K562 (cell line): ENCODE measurements at regions not wholly inside any gene's neighbourhood (a gene's known extent, or its start where the extent isn't known, plus 50 kb on each side); places are given as distances from the start of the nearest gene placed in this dataset.

Experiments used
- ATAC-seq: fragments of 200-7000 bp; cut with Tn5 transposase; 3 replicates; pipeline ENCODE4 v1.9.1; 2020; ENCODE audit warnings: moderate library complexity
- BruUV-seq: library from RNA; stranded (reverse); fragments of 400-500 nt; replicated peaks from 2 replicates; lab custom pipeline; 2021; lab: Mats Ljungman, UMichigan
- CTCF ChIA-PET: fragments of 300-600 bp; formaldehyde crosslinking; extraction: SDS; loops from one replicate; lab custom pipeline; 2021; ENCODE audit warnings: low intra/inter-chr PET ratio; lab: Yijun Ruan, JAX
- POLR2A ChIA-PET: fragments of 300-600, 350-650 bp; sonication (Branson Sonifier 250); formaldehyde crosslinking; extraction: SDS; loops from one replicate; lab custom pipeline; 2021; ENCODE audit warnings: antibody characterized with exemption, inconsistent platforms; lab: Yijun Ruan, JAX
- DNase-seq, 4 experiments: peaks; one replicate each; pipeline versions ENCODE4 v3.0.0 to v3.0.0-alpha.2; 2011 to 2018; ENCODE audit warnings: low spot score in 3 of 4, mixed read lengths in 3 of 4; ENCODE audit errors: extremely low read depth in 1 of 4
- FAIRE-seq: peaks from 2 replicates; lab custom pipeline; 2011; peaks lifted over from hg19 to GRCh38; lab: Jason Lieb, UNC
- H2AFZ ChIP-seq: 2 replicates; pipeline ENCODE4 v1.6.0; 2011; ENCODE audit warnings: low read depth, low read length, control low read depth, inconsistent platforms
- H3K27ac ChIP-seq: fragments of 200-600 bp; 3 replicates; pipeline ENCODE4 v1.8.0; 2011; ENCODE audit warnings: low read depth, mild to moderate bottlenecking, control low read depth, inconsistent platforms, low read length, moderate library complexity, mixed read lengths; ENCODE audit errors: extremely low read depth
- H3K27me3 ChIP-seq, 2 experiments: fragments of 300-600 bp in 1 of 2; 2 replicates in 1 of 2; 3 replicates in 1 of 2; pipeline versions ENCODE4 v1.6.0 to v1.8.0; 2011; ENCODE audit warnings: inconsistent platforms in 2 of 2, low read length in 2 of 2, mild to moderate bottlenecking in 1 of 2, mixed read lengths in 1 of 2, moderate library complexity in 1 of 2; ENCODE audit not compliant: control insufficient read depth in 2 of 2, insufficient read depth in 2 of 2
- H3K36me3 ChIP-seq: fragments of 300-600 bp; 3 replicates; pipeline ENCODE4 v1.8.0; 2011; ENCODE audit warnings: mild to moderate bottlenecking, low read length, inconsistent platforms; ENCODE audit not compliant: control insufficient read depth, insufficient read depth
- H3K4me1 ChIP-seq, 2 experiments: fragments of 200-600 bp in 1 of 2; replicated peaks in 1 of 2; 2 replicates in 1 of 2; 3 replicates in 1 of 2; pipeline versions ENCODE4 v1.5.1 to v1.8.0; 2011; ENCODE audit warnings: inconsistent platforms in 2 of 2, low read length in 2 of 2, mild to moderate bottlenecking in 1 of 2, mixed read lengths in 1 of 2, moderate library complexity in 1 of 2; ENCODE audit not compliant: control insufficient read depth in 2 of 2, insufficient read depth in 2 of 2
- H3K4me2 ChIP-seq: 2 replicates; pipeline ENCODE4 v1.6.1; 2011; ENCODE audit warnings: low read length, control low read depth, inconsistent platforms, mixed read lengths; ENCODE audit not compliant: insufficient read depth
- H3K4me3 ChIP-seq: fragments of 200-600 bp; sonication (generic), shearing (Covaris generic); 2 replicates; pipeline ENCODE4 v1.5.1; 2016; ENCODE audit warnings: control low read depth, inconsistent platforms
- H3K79me2 ChIP-seq: fragments of 200-600 bp; 3 replicates; pipeline ENCODE4 v1.8.0; 2011; ENCODE audit warnings: low read length, inconsistent platforms; ENCODE audit not compliant: control insufficient read depth, insufficient read depth
- H3K9ac ChIP-seq, 2 experiments: 2 replicates each; pipeline versions ENCODE4 v1.6.0 to v1.6.1; 2011; ENCODE audit warnings: low read depth in 2 of 2, low read length in 2 of 2, control low read depth in 1 of 2, inconsistent platforms in 1 of 2, mild to moderate bottlenecking in 1 of 2, mixed read lengths in 1 of 2; ENCODE audit not compliant: insufficient read depth in 1 of 2
- H3K9me1 ChIP-seq: one replicate; pipeline ENCODE4 v1.6.0; 2011; ENCODE audit warnings: inconsistent platforms, mild to moderate bottlenecking, low read length, moderate library complexity; ENCODE audit not compliant: control insufficient read depth, insufficient read depth
- H3K9me3 ChIP-seq: replicated peaks from 2 replicates; pipeline ENCODE4 v1.5.1; 2011; ENCODE audit warnings: low read depth, low read length, inconsistent platforms; ENCODE audit not compliant: control insufficient read depth, insufficient read depth
- H4K20me1 ChIP-seq: replicated peaks from 2 replicates; pipeline ENCODE4 v1.6.1; 2011; ENCODE audit warnings: low read length, inconsistent platforms, mixed read lengths; ENCODE audit not compliant: control insufficient read depth, insufficient read depth
- CTBP1 ChIP-seq: fragments of 450-650 bp; IDR thresholded peaks from 2 replicates; pipeline ENCODE4 v1.6.1; 2016; ENCODE audit warnings: borderline replicate concordance
- GABPA ChIP-seq: fragments of 200-800 bp; sonication (Bioruptor generic); conservative IDR thresholded peaks from 2 replicates; pipeline ENCODE4 v1.6.1; 2016; ENCODE audit warnings: low read depth, missing genetic modification characterization, missing compliant biosample characterization
- HIVEP1 ChIP-seq: fragments of 250-450 bp; sonication (Bioruptor Pico); IDR thresholded peaks from 2 replicates; pipeline ENCODE4 v1.4.0; 2020; ENCODE audit warnings: mild to moderate bottlenecking
- NFE2 ChIP-seq: IDR thresholded peaks from 2 replicates; pipeline ENCODE4 v1.6.1; 2014; ENCODE audit warnings: antibody characterized with exemption, low read depth
- NONO ChIP-seq, 2 experiments: fragments of 200-400 bp in 1 of 2; fragments of 450-650 bp in 1 of 2; formaldehyde crosslinking in 1 of 2; IDR thresholded peaks; 2 replicates each; pipeline ENCODE4 v1.6.1; 2017; ENCODE audit warnings: low read depth in 2 of 2, mild to moderate bottlenecking in 2 of 2, moderate library complexity in 2 of 2, low read length in 1 of 2
- NR2C2 ChIP-seq, 2 experiments: fragments of 200-800 bp in 1 of 2; sonication (Bioruptor generic) in 1 of 2; sonication (generic) in 1 of 2; formaldehyde crosslinking in 1 of 2; IDR thresholded peaks; 2 replicates each; pipeline versions ENCODE4 v1.6.1 to v1.8.0; 2016 to 2022; ENCODE audit warnings: mild to moderate bottlenecking in 1 of 2, missing compliant biosample characterization in 1 of 2, missing genetic modification characterization in 1 of 2, missing genetic modification reagents in 1 of 2
- SETDB1 ChIP-seq: IDR thresholded peaks from one replicate; pipeline ENCODE4 v1.6.1; 2012; ENCODE audit warnings: low read length, control low read depth, inconsistent platforms
- TCF7 ChIP-seq: sonication (generic); IDR thresholded peaks from 2 replicates; pipeline ENCODE4 v1.6.1; 2016; ENCODE audit warnings: antibody characterized with exemption, borderline replicate concordance
- ZNF316 ChIP-seq: fragments of 450-650 bp; IDR thresholded peaks from 2 replicates; pipeline ENCODE4 v1.6.1; 2016
- WGBS: fragments of 100-300 bp; shearing (Covaris generic); methylation state at CpG from one replicate; pipeline ENCODE4 v1.1.6; 2016; ENCODE audit warnings: low coverage, mixed read lengths; ENCODE audit not compliant: insufficient coverage; ENCODE audit errors: missing lambda C conversion rate; 5-methylcytosine and 5-hydroxymethylcytosine counted together
- in situ Hi-C: fragments of 300-500 bp; cut with MboI; formaldehyde crosslinking; loops from 4 replicates; pipeline ENCODE4 v1.15.0; 2018; ENCODE audit warnings: inconsistent platforms, mixed read lengths
- intact Hi-C: fragments of 100-400 bp; cut with micrococcal nuclease; formaldehyde crosslinking; loops from 2 replicates; pipeline ENCODE4 v1.14.2; 2022
- TF ChIP-seq, protein P1 (sequence below): fragments of 450-650 bp; formaldehyde crosslinking; IDR thresholded peaks from 2 replicates; pipeline ENCODE4 v1.4.0; 2020; ENCODE audit warnings: mild to moderate bottlenecking, mixed read lengths
- TF ChIP-seq, protein P2 (sequence below): fragments of 250-450 bp; sonication (Bioruptor Pico); IDR thresholded peaks from 2 replicates; pipeline ENCODE4 v1.4.0; 2020; ENCODE audit warnings: borderline replicate concordance
- TF ChIP-seq, protein P3 (sequence below): sonication (generic); formaldehyde crosslinking; IDR thresholded peaks from 2 replicates; pipeline ENCODE4 v1.8.0; 2022; ENCODE audit warnings: missing genetic modification reagents, mild to moderate bottlenecking, moderate library complexity, borderline replicate concordance

DNA sequence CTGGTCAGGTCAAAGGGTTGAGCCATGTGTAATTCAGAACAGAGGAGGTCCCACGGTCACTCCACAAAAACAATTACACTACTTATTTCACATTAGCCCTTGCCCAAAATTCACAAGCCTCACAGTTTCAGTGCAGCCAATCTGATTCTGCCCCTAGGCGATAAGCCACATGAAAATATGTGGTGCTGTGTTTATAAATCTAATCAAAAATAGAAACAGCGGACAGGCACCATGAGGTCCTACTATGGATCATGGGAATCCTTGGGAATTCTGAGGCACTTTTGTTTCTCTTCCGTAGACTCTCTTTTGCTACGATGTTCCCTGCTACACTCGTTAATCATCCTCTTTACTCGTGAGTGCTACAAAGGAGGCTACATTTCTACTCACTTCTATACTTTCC lies 476.1 kb downstream of the TFAP2A start:
- ChIA-PET POLR2A (no interaction called here), CTCF (no interaction called here)
- FAIRE-seq (no peak), ATAC-seq (no peak), DNase-seq (no peak)
- intact Hi-C loops (no loop called here), in situ Hi-C loops (no loop called here)
- no peaks in the 10 kb centered on the region for H3K4me1 ChIP-seq
- H3K4me3 ChIP-seq, result no peak overlapping the region
- H3K9me3 ChIP-seq, result no peaks in the 10 kb centered on the region
- no peak overlapping the region for H3K9ac ChIP-seq
- H3K4me2 ChIP-seq, result no peak overlapping the region
- TF ChIP-seq SETDB1 (no peak), TCF7 (no peak), CTBP1 (no peak), NONO (IDR thresholded peaks at IDR 0.05; ENCODE audit: low read depth in 2 of 2, low read length in 1 of 2) (no peak), NR2C2 (CRISPR knock-in tag; IDR thresholded peaks at IDR 0.05) (no peak), NR2C2 (tag; IDR thresholded peaks at IDR 0.05) (no peak), HIVEP1 (no peak), GABPA (tag) (no peak), ZNF316 (no peak), NFE2 (no peak)
- TF ChIP-seq, protein P1, sequence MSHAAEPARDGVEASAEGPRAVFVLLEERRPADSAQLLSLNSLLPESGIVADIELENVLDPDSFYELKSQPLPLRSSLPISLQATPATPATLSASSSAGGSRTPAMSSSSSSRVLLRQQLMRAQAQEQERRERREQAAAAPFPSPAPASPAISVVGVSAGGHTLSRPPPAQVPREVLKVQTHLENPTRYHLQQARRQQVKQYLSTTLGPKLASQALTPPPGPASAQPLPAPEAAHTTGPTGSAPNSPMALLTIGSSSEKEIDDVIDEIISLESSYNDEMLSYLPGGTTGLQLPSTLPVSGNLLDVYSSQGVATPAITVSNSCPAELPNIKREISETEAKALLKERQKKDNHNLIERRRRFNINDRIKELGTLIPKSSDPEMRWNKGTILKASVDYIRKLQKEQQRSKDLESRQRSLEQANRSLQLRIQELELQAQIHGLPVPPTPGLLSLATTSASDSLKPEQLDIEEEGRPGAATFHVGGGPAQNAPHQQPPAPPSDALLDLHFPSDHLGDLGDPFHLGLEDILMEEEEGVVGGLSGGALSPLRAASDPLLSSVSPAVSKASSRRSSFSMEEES (CRISPR knock-in tag), result no peak
- TF ChIP-seq, protein P2, sequence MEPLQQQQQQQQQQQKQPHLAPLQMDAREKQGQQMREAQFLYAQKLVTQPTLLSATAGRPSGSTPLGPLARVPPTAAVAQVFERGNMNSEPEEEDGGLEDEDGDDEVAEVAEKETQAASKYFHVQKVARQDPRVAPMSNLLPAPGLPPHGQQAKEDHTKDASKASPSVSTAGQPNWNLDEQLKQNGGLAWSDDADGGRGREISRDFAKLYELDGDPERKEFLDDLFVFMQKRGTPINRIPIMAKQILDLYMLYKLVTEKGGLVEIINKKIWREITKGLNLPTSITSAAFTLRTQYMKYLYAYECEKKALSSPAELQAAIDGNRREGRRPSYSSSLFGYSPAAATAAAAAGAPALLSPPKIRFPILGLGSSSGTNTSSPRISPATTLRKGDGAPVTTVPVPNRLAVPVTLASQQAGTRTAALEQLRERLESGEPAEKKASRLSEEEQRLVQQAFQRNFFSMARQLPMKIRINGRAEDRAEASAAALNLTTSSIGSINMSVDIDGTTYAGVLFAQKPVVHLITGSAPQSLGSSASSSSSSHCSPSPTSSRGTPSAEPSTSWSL, result no peak
- TF ChIP-seq, protein P3, sequence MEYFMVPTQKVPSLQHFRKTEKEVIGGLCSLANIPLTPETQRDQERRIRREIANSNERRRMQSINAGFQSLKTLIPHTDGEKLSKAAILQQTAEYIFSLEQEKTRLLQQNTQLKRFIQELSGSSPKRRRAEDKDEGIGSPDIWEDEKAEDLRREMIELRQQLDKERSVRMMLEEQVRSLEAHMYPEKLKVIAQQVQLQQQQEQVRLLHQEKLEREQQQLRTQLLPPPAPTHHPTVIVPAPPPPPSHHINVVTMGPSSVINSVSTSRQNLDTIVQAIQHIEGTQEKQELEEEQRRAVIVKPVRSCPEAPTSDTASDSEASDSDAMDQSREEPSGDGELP (CRISPR knock-in tag), result no peak
- H3K27ac ChIP-seq, result no peak overlapping the region
- 1% methylated on average over 7 of the region's 7 CpGs for WGBS
- no peaks in the 10 kb centered on the region for H3K79me2 ChIP-seq
- no TSS peak for BruUV-seq
- H3K36me3 ChIP-seq, result no peaks in the 10 kb centered on the region
- H3K27me3 ChIP-seq, result no peaks in the 10 kb centered on the region
- no peaks in the 10 kb centered on the region for H4K20me1 ChIP-seq
- no peak overlapping the region for H2AFZ ChIP-seq
- H3K9me1 ChIP-seq, result no peaks in the 10 kb centered on the region
